DOHH2 (cell line): ENCODE measurements at regions not wholly inside any gene's neighbourhood (a gene's known extent, or its start where the extent isn't known, plus 50 kb on each side); places are given as distances from the start of the nearest gene placed in this dataset.

Source experiments
- CTCF ChIP-seq: fragments of 200-600 bp; sonication (generic); IDR thresholded peaks from one replicate; pipeline ENCODE4 v1.5.1; 2014; ENCODE audit warnings: antibody characterized with exemption, mild to moderate bottlenecking, low read depth, low read length; ENCODE audit not compliant: poor library complexity, severe bottlenecking
- EZH2phosphoT487 ChIP-seq: fragments of 200-600 bp; sonication (generic); IDR thresholded peaks from 2 replicates; pipeline ENCODE4 v1.6.1; 2017; ENCODE audit warnings: borderline replicate concordance, mild to moderate bottlenecking, antibody characterized with exemption, low read length, moderate library complexity, mixed read lengths

GRCh38 chr4:116444117-116444516, 641.3 kb downstream of the TRAM1L1 start:
- TF ChIP-seq CTCF (no peak), EZH2phosphoT487 (no peak)
